Ishikawa (cell line): ENCODE measurements at regions not wholly inside any gene's neighbourhood (a gene's known extent, or its start where the extent isn't known, plus 50 kb on each side); places are given as distances from the start of the nearest gene placed in this dataset.

ENCODE experiments used
- CEBPB ChIP-seq: IDR thresholded peaks from 2 replicates; pipeline ENCODE4 v1.6.1; 2012
- EP300 ChIP-seq: IDR thresholded peaks from 2 replicates; pipeline ENCODE4 v1.6.1; 2012; ENCODE audit warnings: borderline replicate concordance
- FOXM1 ChIP-seq: IDR thresholded peaks from 2 replicates; pipeline ENCODE4 v1.6.1; 2012; ENCODE audit warnings: low read depth, borderline replicate concordance
- TF ChIP-seq, protein P1 (sequence below): IDR thresholded peaks from 2 replicates; pipeline ENCODE4 v1.6.1; 2012; ENCODE audit warnings: low read depth, mild to moderate bottlenecking

DNA sequence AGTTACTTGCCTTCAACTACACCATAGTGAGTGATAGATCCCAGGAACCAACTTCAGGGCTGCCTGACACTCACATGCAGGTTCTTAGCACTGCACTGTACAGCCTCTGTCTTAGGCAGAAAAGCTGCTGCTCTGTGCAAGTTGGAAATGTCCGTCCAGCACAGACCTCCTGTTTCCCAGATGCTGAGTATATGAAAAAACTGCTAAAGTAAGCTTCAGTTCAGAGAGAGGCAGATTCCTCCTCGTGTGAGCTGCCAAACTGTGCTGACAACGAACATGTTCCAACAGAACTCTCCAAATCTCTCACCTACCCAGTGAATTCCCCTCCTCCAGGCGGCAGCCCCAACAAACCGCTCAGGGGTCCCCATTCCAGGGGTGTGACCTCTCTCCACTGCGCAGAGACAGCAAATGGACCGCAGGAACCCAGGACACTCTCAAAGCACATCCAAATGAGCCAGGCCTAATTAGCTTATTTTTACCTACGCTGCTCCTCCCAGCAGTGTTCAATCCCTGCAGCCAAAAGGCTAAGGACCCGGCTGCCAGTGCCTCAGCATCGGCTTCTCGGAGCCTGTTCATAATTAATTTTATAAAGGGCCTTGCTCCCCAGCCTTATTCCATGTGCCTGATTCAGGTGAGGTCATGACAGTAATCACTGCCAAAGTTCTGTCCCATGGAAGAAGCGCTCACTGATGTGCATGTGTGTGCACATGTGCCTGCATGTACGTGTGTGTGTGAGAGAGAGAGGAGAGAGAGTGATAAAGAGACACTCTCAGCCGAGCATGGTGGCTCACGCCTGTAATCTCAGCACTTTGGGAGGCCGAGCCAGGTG, 159.5 kb upstream of the AUTS2 start:
- no peak for TF ChIP-seq CEBPB
- no peak for TF ChIP-seq FOXM1
- TF ChIP-seq EP300 = no peak
- TF ChIP-seq, protein P1, sequence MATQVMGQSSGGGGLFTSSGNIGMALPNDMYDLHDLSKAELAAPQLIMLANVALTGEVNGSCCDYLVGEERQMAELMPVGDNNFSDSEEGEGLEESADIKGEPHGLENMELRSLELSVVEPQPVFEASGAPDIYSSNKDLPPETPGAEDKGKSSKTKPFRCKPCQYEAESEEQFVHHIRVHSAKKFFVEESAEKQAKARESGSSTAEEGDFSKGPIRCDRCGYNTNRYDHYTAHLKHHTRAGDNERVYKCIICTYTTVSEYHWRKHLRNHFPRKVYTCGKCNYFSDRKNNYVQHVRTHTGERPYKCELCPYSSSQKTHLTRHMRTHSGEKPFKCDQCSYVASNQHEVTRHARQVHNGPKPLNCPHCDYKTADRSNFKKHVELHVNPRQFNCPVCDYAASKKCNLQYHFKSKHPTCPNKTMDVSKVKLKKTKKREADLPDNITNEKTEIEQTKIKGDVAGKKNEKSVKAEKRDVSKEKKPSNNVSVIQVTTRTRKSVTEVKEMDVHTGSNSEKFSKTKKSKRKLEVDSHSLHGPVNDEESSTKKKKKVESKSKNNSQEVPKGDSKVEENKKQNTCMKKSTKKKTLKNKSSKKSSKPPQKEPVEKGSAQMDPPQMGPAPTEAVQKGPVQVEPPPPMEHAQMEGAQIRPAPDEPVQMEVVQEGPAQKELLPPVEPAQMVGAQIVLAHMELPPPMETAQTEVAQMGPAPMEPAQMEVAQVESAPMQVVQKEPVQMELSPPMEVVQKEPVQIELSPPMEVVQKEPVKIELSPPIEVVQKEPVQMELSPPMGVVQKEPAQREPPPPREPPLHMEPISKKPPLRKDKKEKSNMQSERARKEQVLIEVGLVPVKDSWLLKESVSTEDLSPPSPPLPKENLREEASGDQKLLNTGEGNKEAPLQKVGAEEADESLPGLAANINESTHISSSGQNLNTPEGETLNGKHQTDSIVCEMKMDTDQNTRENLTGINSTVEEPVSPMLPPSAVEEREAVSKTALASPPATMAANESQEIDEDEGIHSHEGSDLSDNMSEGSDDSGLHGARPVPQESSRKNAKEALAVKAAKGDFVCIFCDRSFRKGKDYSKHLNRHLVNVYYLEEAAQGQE = no peak
